Neural progenitor cell (in vitro differentiated cells): ENCODE measurements at regions not wholly inside any gene's neighbourhood (a gene's known extent, or its start where the extent isn't known, plus 50 kb on each side); places are given as distances from the start of the nearest gene placed in this dataset.
A peak's percentile ranks its signal among the peaks of the same experiment; 100 is the strongest.

ENCODE experiments used
- DNase-seq: peaks from one replicate; pipeline ENCODE4 v3.0.0-alpha.2; 2016; ENCODE audit warnings: low spot score
- H2AFZ ChIP-seq: fragments of 200-600 bp; sonication (generic); replicated peaks from 2 replicates; pipeline ENCODE4 v1.6.1; 2016; ENCODE audit warnings: antibody characterized with exemption
- H3F3A ChIP-seq: fragments of 200-600 bp; sonication (generic); 2 replicates; pipeline ENCODE4 v1.6.1; 2016; ENCODE audit warnings: antibody characterized with exemption, low read depth
- H3K27ac ChIP-seq: fragments of 200-600 bp; sonication (generic); 2 replicates; pipeline ENCODE4 v1.5.1; 2016; ENCODE audit warnings: mild to moderate bottlenecking
- H3K27me3 ChIP-seq: fragments of 200-600 bp; sonication (generic); 2 replicates; pipeline ENCODE4 v1.6.1; 2016; ENCODE audit warnings: mild to moderate bottlenecking, moderate library complexity
- H3K36me3 ChIP-seq: fragments of 200-600 bp; sonication (generic); 2 replicates; pipeline ENCODE4 v1.5.1; 2016
- H3K4me1 ChIP-seq: fragments of 200-600 bp; sonication (generic); 2 replicates; pipeline ENCODE4 v1.6.1; 2016; ENCODE audit warnings: mixed run types
- H3K4me2 ChIP-seq: fragments of 200-600 bp; sonication (generic); 2 replicates; pipeline ENCODE4 v1.6.1; 2016
- H3K4me3 ChIP-seq: fragments of 200-600 bp; sonication (generic); 2 replicates; pipeline ENCODE4 v1.5.1; 2016
- H3K79me2 ChIP-seq: fragments of 200-600 bp; sonication (generic); 2 replicates; pipeline ENCODE4 v1.6.1; 2016; ENCODE audit warnings: low read depth
- H3K9ac ChIP-seq: fragments of 200-600 bp; sonication (generic); 2 replicates; pipeline ENCODE4 v1.6.1; 2016
- H3K9me3 ChIP-seq: fragments of 200-600 bp; sonication (generic); 2 replicates; pipeline ENCODE4 v1.5.1; 2016; ENCODE audit warnings: low read depth
- H4K20me1 ChIP-seq: fragments of 200-600 bp; sonication (generic); 2 replicates; pipeline ENCODE4 v1.6.1; 2016; ENCODE audit warnings: low read depth
- H3K27ac Mint-ChIP-seq: 3 replicates; pipeline ENCODE4 v1.8.0; 2021; ENCODE audit warnings: mixed read lengths
- H3K27me3 Mint-ChIP-seq: 2 replicates; pipeline ENCODE4 v1.8.0; 2022; ENCODE audit warnings: low read depth, mild to moderate bottlenecking, inconsistent platforms, moderate library complexity, mixed read lengths; ENCODE audit not compliant: insufficient read depth
- H3K36me3 Mint-ChIP-seq: 3 replicates; pipeline ENCODE4 v1.8.0; 2021; ENCODE audit warnings: mixed read lengths
- H3K4me1 Mint-ChIP-seq: 3 replicates; pipeline ENCODE4 v1.8.0; 2021; ENCODE audit warnings: mixed read lengths
- H3K4me3 Mint-ChIP-seq: 3 replicates; pipeline ENCODE4 v1.8.0; 2021; ENCODE audit warnings: mild to moderate bottlenecking, moderate library complexity, mixed read lengths
- H3K9me3 Mint-ChIP-seq: 3 replicates; pipeline ENCODE4 v1.8.0; 2020; ENCODE audit warnings: mixed read lengths
- EZH2 ChIP-seq: fragments of 200-600 bp; sonication (generic); IDR thresholded peaks from 2 replicates; pipeline ENCODE4 v1.6.1; 2017; ENCODE audit warnings: antibody characterized with exemption, mild to moderate bottlenecking, moderate library complexity
- EZH2phosphoT487 ChIP-seq: fragments of 200-600 bp; sonication (generic); IDR thresholded peaks from 2 replicates; pipeline ENCODE4 v1.6.1; 2017; ENCODE audit warnings: antibody characterized with exemption
- TF ChIP-seq, protein P1 (sequence below): fragments of 200-600 bp; sonication (generic); IDR thresholded peaks from 2 replicates; pipeline ENCODE4 v1.5.1; 2017; ENCODE audit warnings: antibody characterized with exemption, mild to moderate bottlenecking

DNA sequence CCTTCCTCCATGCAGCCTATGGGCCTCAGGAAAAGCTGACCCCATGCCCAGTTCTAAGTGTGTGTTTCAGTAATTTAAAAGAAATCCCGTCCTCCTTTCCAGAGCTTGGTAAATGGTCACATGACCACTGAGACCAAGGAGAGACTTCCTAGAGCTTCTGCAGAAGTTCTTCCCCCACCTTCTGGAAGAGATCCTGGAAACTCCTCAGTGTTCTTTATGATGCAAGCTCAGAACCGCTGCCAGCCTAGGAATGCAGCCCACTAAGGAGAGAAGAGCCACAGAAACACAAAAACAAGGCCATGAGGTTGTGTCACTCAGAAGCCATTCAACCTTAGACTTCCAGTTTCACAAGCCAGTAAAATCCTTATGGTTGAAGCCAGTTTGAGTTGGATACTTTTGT is 348.4 kb downstream of the TPBG start:
- peaks cover 20% of the 10 kb centered on the region for H3K36me3 Mint-ChIP-seq
- no peaks in the 10 kb centered on the region for H3K79me2 ChIP-seq
- peaks cover 20% of the 10 kb centered on the region for H3K9me3 ChIP-seq
- no peaks in the 10 kb centered on the region for H3K4me1 ChIP-seq
- H3F3A ChIP-seq, result peaks cover 7% of the 10 kb centered on the region
- H3K4me1 Mint-ChIP-seq, result peaks cover 14% of the 10 kb centered on the region
- no peak overlapping the region for H3K27ac ChIP-seq
- no peak for DNase-seq
- peaks cover 60% of the 10 kb centered on the region for H3K9me3 Mint-ChIP-seq
- no peak overlapping the region for H3K4me2 ChIP-seq
- H3K27me3 ChIP-seq, result no peaks in the 10 kb centered on the region
- TF ChIP-seq EZH2, result no peak
- TF ChIP-seq EZH2phosphoT487, result no peak
- TF ChIP-seq, protein P1, sequence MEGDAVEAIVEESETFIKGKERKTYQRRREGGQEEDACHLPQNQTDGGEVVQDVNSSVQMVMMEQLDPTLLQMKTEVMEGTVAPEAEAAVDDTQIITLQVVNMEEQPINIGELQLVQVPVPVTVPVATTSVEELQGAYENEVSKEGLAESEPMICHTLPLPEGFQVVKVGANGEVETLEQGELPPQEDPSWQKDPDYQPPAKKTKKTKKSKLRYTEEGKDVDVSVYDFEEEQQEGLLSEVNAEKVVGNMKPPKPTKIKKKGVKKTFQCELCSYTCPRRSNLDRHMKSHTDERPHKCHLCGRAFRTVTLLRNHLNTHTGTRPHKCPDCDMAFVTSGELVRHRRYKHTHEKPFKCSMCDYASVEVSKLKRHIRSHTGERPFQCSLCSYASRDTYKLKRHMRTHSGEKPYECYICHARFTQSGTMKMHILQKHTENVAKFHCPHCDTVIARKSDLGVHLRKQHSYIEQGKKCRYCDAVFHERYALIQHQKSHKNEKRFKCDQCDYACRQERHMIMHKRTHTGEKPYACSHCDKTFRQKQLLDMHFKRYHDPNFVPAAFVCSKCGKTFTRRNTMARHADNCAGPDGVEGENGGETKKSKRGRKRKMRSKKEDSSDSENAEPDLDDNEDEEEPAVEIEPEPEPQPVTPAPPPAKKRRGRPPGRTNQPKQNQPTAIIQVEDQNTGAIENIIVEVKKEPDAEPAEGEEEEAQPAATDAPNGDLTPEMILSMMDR, result no peak
- peak overlapping the region; percentile 60 for H2AFZ ChIP-seq
- H3K4me3 ChIP-seq, result no peak overlapping the region
- H3K36me3 ChIP-seq, result peaks cover 17% of the 10 kb centered on the region
- no peak overlapping the region for H3K9ac ChIP-seq
- no peak overlapping the region for H3K4me3 Mint-ChIP-seq
- peaks cover 3% of the 10 kb centered on the region for H3K27me3 Mint-ChIP-seq
- H4K20me1 ChIP-seq, result no peaks in the 10 kb centered on the region
- H3K27ac Mint-ChIP-seq, result peak overlapping the region; percentile 55

DNA sequence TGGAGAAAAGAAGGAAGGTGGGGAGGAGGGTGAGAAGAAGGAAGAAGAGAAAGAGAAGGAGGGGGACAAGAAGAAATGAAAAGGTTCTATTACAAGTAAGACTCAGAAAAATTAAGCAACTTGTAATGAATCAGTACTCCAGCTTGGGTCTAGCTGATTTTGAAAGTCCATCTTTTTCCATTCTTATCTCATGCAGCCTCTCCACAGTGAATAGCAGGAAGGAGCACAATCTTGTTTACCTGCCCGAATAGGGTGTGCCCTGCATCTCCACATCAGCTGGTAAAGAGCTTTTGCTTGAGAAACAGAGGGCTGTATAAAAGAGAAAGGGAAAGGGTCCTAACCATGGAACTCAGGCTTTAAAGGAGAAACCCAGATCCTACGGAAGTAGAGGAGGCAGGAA is 348.8 kb downstream of the TPBG start:
- no peak for DNase-seq
- Histone ChIP-seq H3F3A (peaks cover 7% of the 10 kb centered on the region), H4K20me1 (no peaks in the 10 kb centered on the region), H3K4me3 (no peak overlapping the region), H3K4me1 (no peaks in the 10 kb centered on the region), H3K4me2 (no peak overlapping the region), H3K9me3 (peaks cover 20% of the 10 kb centered on the region), H3K79me2 (no peaks in the 10 kb centered on the region), H3K27ac (no peak overlapping the region), H3K9ac (no peak overlapping the region), H3K36me3 (peaks cover 17% of the 10 kb centered on the region), H2AFZ (no peak overlapping the region), H3K27me3 (no peaks in the 10 kb centered on the region)
- Mint-ChIP-seq H3K4me1 (peaks cover 14% of the 10 kb centered on the region), H3K27ac (peak overlapping the region; percentile 55), H3K36me3 (peaks cover 18% of the 10 kb centered on the region), H3K9me3 (peaks cover 61% of the 10 kb centered on the region), H3K4me3 (no peak overlapping the region), H3K27me3 (peaks cover 3% of the 10 kb centered on the region)
- TF ChIP-seq EZH2 (no peak), EZH2phosphoT487 (no peak)
- TF ChIP-seq, protein P1, result no peak

DNA sequence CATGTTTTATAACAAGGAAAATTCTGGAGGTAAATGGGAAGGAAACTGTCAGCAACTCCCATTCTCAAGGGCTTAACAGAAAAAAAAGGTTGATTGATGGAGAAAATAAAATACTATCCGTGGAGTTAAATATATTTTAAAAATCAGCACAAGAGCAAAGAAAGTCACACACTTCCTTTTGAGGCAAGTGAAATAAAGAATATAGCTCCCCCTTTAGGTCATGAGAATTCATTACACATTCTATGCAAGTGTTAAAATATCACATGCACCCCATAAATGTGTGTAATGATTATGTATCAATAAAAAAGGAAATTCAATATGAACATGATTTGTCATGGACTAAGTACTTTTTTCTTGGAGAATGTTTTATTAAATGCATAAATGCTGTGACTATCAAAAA is 349.2 kb downstream of the TPBG start:
- Histone ChIP-seq H3K4me2 (no peak overlapping the region), H3K27ac (no peak overlapping the region), H3K27me3 (no peaks in the 10 kb centered on the region), H3F3A (peaks cover 7% of the 10 kb centered on the region), H3K9ac (no peak overlapping the region), H4K20me1 (no peaks in the 10 kb centered on the region), H2AFZ (no peak overlapping the region), H3K4me1 (no peaks in the 10 kb centered on the region), H3K36me3 (peaks cover 17% of the 10 kb centered on the region), H3K4me3 (no peak overlapping the region), H3K9me3 (peaks cover 20% of the 10 kb centered on the region), H3K79me2 (no peaks in the 10 kb centered on the region)
- peaks cover 14% of the 10 kb centered on the region for H3K4me1 Mint-ChIP-seq
- H3K36me3 Mint-ChIP-seq, result peaks cover 18% of the 10 kb centered on the region
- TF ChIP-seq EZH2, result no peak
- TF ChIP-seq, protein P1, result peak; percentile 33
- H3K27ac Mint-ChIP-seq, result no peak overlapping the region
- peaks cover 3% of the 10 kb centered on the region for H3K27me3 Mint-ChIP-seq
- H3K4me3 Mint-ChIP-seq, result no peak overlapping the region
- peaks cover 60% of the 10 kb centered on the region for H3K9me3 Mint-ChIP-seq
- DNase-seq, result no peak
